ENCODE measurements at regions not wholly inside any gene's neighbourhood (a gene's known extent, or its start where the extent isn't known, plus 50 kb on each side); places are given as distances from the start of the nearest gene placed in this dataset.

DNA sequence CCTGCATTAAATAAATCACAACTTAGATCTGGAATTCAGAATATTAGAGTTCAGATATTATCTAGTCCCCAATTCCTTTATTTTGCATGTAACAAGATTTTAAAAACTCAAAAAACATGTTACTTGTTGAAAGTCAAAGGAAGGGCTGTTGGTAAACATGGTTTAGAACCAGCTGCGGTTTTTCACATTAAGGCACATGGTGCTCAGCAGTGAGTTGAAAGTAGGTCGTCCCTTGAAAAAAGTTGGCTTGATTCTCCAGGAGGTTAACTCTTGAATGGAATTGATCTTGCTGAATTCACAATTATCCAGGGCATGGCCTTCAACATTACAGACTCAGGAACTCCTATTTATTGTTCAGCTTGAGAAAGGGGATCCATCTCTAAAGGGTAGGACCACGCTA is 277.1 kb upstream of the DUSP10 start:
- BruUV-seq (replicated peaks) = no TSS peak
- Mint-ChIP-seq H3K4me3 (ENCODE audit: unreplicated experiment) (no peak overlapping the region), H3K36me3 (ENCODE audit: insufficient read depth, unreplicated experiment) (no peaks in the 10 kb centered on the region), H3K9me3 (ENCODE audit: unreplicated experiment) (no peaks in the 10 kb centered on the region), H3K27ac (ENCODE audit: unreplicated experiment) (no peak overlapping the region), H3K4me1 (ENCODE audit: low read depth, unreplicated experiment) (no peaks in the 10 kb centered on the region), H3K27me3 (ENCODE audit: insufficient read depth, unreplicated experiment) (no peaks in the 10 kb centered on the region)
- H3K36me3 ChIP-seq (ENCODE audit: control insufficient read depth, insufficient read depth, low read length) = no peaks in the 10 kb centered on the region
- no peaks in the 10 kb centered on the region for H3K9me3 ChIP-seq
- H3K27me3 ChIP-seq (replicated peaks; ENCODE audit: control insufficient read depth, insufficient read depth, low read length) = no peaks in the 10 kb centered on the region
- DNase-seq = no peak
- intact Hi-C loops (cut with micrococcal nuclease; ENCODE audit: unreplicated experiment) = no loop called here
- ChIA-PET CTCF (no interaction called here), POLR2A (no interaction called here)
- no peaks in the 10 kb centered on the region for H3K4me1 ChIP-seq
- TF ChIP-seq CTCF (IDR thresholded peaks at IDR 0.05; ENCODE audit: insufficient read depth in 1 of 2, low read depth in 1 of 2, low read length in 1 of 2, severe bottlenecking in 1 of 2, unreplicated experiment in 1 of 2) = no peak
- no peak overlapping the region for H3K4me3 ChIP-seq (ENCODE audit: low read depth, low read length)

DNA sequence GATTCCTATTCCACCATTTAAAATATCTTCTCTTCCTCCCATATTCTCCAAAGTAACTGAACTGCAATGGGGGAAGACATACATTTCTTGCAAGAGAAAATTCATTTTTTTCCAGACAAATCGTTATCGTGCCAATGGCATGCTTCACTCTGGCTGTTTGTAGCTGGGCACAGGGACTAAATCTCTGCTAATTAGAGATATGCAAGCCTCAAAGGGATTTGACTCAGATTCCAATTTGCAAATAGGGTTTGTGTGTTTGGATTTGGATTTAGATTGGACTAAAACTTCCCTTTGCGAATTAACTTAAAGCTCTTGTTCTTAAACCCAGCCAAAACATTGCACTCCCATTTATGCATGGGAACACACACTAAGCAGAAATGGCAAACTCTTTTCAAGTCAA is 276.2 kb upstream of the DUSP10 start:
- H3K4me3 Mint-ChIP-seq (ENCODE audit: unreplicated experiment) = no peak overlapping the region
- H3K27ac Mint-ChIP-seq (ENCODE audit: unreplicated experiment) = no peak overlapping the region
- TF ChIP-seq CTCF (IDR thresholded peaks at IDR 0.05; ENCODE audit: insufficient read depth in 1 of 2, low read depth in 1 of 2, low read length in 1 of 2, severe bottlenecking in 1 of 2, unreplicated experiment in 1 of 2) = no peak
- no peaks in the 10 kb centered on the region for H3K36me3 Mint-ChIP-seq (ENCODE audit: insufficient read depth, unreplicated experiment)
- H3K4me3 ChIP-seq (ENCODE audit: low read depth, low read length) = no peak overlapping the region
- ChIA-PET POLR2A (no interaction called here), CTCF (no interaction called here)
- H3K4me1 ChIP-seq = no peaks in the 10 kb centered on the region
- H3K4me1 Mint-ChIP-seq (ENCODE audit: low read depth, unreplicated experiment) = no peaks in the 10 kb centered on the region
- no peaks in the 10 kb centered on the region for H3K9me3 ChIP-seq
- H3K27me3 ChIP-seq (replicated peaks; ENCODE audit: control insufficient read depth, insufficient read depth, low read length) = no peaks in the 10 kb centered on the region
- intact Hi-C loops (cut with micrococcal nuclease; ENCODE audit: unreplicated experiment) = no loop called here
- no peak for DNase-seq
- no TSS peak for BruUV-seq (replicated peaks)
- no peaks in the 10 kb centered on the region for H3K36me3 ChIP-seq (ENCODE audit: control insufficient read depth, insufficient read depth, low read length)
- H3K9me3 Mint-ChIP-seq (ENCODE audit: unreplicated experiment) = no peaks in the 10 kb centered on the region
- no peaks in the 10 kb centered on the region for H3K27me3 Mint-ChIP-seq (ENCODE audit: insufficient read depth, unreplicated experiment)

DNA sequence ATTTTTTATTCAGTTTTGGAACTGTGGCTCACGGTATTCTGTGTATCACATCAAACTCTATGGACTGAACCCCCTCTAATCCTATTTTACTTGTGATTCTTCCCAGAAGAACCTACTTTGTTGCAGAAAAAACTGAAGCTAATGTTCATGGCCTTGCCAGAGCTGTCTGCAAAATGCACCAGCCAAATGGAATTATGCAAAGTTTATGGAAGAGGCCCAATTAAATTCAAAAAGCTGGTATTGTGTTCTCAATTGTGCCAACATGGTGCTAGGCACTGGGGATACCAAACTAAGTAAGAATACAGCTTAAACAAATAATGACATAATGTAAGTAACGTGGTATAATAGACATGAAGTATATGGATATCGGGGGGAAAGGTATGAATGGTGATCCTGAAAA is 273.8 kb upstream of the DUSP10 start:
- H3K27ac Mint-ChIP-seq (ENCODE audit: unreplicated experiment) = no peak overlapping the region
- POLR2A ChIA-PET = no interaction called here
- DNase-seq = no peak

More for the DNA sequence above, 273.8 kb upstream of the DUSP10 start:
- no peaks in the 10 kb centered on the region for H3K9me3 ChIP-seq
- CTCF ChIA-PET = no interaction called here
- Mint-ChIP-seq H3K27me3 (ENCODE audit: insufficient read depth, unreplicated experiment) (no peaks in the 10 kb centered on the region), H3K4me3 (ENCODE audit: unreplicated experiment) (no peak overlapping the region), H3K36me3 (ENCODE audit: insufficient read depth, unreplicated experiment) (no peaks in the 10 kb centered on the region), H3K9me3 (ENCODE audit: unreplicated experiment) (no peaks in the 10 kb centered on the region), H3K4me1 (ENCODE audit: low read depth, unreplicated experiment) (no peaks in the 10 kb centered on the region)
- no peaks in the 10 kb centered on the region for H3K36me3 ChIP-seq (ENCODE audit: control insufficient read depth, insufficient read depth, low read length)
- no peaks in the 10 kb centered on the region for H3K4me1 ChIP-seq
- intact Hi-C loops (cut with micrococcal nuclease; ENCODE audit: unreplicated experiment) = no loop called here
- H3K4me3 ChIP-seq (ENCODE audit: low read depth, low read length) = no peak overlapping the region
- H3K27me3 ChIP-seq (replicated peaks; ENCODE audit: control insufficient read depth, insufficient read depth, low read length) = no peaks in the 10 kb centered on the region
- BruUV-seq (replicated peaks) = no TSS peak
- TF ChIP-seq CTCF (IDR thresholded peaks at IDR 0.05; ENCODE audit: insufficient read depth in 1 of 2, low read depth in 1 of 2, low read length in 1 of 2, severe bottlenecking in 1 of 2, unreplicated experiment in 1 of 2) = no peak

Measured in Caco-2 (cell line).